ENCODE measurements at regions not wholly inside any gene's neighbourhood (a gene's known extent, or its start where the extent isn't known, plus 50 kb on each side); places are given as distances from the start of the nearest gene placed in this dataset.

DNA sequence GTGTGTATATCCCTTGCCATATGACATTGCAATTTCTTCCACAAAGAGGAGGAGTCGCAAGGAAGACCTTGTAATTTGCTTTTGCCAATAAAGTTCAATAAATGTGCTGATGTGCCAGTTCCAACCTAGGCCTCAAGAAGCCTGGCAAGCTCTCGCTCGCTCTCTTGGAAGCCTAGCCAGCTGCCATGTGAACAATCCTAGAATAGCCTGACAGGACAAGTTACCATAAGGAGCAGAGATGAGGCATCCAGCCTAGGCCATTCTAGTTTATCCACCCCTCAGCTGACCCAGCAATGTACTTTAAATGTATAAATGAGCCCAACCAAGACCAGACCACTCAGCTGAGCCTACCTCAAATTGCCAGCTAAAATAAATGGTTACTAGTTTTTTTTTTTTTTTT is 145.7 kb upstream of the QRFPR start:
- no peak for DNase-seq (ENCODE audit: low read depth in 2 of 2)

DNA sequence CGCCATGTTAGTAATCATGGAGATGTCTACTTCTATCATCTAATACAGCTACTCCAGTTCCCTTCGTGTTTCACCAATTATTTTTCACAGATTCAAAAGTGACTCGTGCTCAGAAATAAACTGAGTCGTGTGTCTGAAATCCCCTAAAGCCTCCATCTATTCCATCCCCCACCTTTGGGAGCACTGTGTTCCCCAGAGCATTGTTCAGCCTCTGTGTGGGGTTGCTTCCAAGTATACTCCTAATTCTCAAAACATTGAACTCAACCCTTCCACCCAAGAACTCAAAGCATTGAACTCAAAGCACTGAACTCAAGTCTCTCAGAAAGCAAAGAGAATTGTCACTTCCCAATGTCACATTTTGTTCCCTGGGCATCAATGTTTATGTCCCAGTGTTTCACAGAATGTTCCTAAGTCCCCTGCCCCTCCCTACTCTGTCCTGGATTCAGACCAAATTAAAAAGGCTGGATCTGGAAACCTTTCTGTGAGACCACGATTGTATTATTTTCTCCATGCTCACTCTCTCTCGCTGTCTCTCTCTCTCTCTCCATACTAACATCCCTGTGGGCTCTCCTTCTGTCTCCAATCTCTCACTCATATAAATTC is 138.5 kb upstream of the QRFPR start:
- no peak for DNase-seq (ENCODE audit: low read depth in 2 of 2)

DNA sequence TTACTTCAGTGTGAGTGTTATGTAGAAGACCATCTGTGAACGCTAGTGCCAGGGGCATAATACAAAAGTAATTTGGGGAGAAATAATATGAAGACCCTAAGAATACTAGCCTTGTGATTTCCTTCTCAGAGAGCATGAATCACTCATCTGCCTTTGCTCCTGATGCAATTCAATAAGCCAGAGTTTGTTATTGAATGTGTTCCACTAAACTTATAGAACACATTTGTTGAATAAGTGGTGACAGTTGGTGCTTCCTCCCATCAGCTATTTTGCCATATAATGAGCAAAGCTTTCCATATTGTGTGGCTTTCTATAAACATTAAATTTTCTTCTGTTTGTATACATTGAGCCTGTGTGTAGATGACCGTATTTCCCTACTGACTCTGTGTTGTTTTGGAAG is 136.4 kb upstream of the QRFPR start:
- DNase-seq (ENCODE audit: low read depth in 2 of 2): no peak

DNA sequence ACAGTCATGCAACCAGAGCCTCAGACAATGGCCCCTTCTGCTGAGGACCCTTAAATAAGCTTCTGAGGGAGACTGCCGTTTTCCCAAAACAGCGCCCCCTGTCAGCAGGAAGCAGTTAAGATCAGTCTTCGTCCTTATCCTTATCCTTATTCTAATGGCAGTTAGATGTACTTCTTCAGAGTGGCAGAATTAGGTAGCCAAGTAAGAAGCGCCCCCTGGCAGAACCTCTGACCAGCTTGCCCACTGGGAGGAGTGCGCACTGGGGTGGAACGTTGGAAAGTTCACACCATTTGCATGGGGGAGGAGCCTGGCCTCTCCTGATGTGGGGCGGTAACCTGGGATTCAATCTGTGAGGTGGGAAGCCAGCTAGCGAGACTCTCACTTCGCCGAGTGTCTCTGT is 133.6 kb upstream of the QRFPR start:
- no peak for DNase-seq (ENCODE audit: low read depth in 2 of 2)

DNA sequence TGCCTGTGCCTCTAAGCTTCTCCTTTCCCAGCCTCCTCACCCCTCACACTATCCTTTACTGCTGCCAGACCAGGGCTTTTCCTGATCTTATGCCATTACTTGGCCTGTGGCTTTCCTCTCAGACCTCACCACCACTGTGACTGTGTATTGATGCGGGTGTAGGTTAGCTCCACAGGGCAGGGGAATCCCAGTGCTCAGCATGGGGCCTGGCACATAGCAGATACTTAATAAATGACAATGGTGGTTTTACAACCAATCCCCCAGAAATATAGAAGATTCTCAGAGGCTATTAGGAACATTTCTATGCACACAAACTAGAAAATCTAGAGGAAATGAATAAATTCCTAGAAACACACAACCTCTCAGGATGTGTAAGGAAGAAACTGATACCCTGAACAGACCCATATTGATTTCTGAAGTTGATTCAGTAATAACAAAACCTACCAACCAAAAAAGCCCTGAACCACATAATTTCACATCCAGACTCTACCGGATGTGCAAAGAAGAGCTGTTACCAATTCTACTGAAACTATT is 129.6 kb upstream of the QRFPR start:
- no peak for DNase-seq (ENCODE audit: low read depth in 2 of 2)

DNA sequence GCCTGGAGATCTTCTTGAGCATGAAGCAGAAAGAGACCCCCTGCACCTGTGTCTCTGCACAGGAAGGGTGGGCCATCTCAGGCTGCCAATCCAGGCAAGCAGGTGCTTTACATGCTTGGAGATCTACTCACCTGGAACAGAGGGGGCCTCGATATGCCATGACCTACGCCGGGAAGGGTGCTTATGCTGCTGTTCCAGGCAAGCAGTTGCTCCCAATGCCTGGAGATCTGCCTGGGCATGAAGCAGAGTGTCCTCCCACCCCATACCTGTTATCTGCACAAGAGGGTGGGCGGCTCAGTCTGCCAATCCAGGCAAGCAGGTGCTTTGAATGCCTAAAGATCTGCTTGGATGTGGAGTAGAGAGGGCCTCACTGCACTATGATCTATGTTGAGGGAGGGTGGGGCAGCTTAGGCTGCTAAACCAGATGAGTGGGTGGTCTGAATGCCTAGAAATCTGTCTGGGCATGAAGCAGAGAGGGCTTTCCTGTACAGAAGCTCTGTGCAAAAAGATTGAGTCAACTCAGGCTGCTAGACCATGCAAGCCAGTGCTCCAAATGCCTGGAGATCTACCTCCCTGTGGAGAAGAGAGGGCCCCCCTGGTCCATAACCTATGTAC is 104.5 kb upstream of the QRFPR start:
- no peak for DNase-seq (ENCODE audit: low read depth in 2 of 2)

DNA sequence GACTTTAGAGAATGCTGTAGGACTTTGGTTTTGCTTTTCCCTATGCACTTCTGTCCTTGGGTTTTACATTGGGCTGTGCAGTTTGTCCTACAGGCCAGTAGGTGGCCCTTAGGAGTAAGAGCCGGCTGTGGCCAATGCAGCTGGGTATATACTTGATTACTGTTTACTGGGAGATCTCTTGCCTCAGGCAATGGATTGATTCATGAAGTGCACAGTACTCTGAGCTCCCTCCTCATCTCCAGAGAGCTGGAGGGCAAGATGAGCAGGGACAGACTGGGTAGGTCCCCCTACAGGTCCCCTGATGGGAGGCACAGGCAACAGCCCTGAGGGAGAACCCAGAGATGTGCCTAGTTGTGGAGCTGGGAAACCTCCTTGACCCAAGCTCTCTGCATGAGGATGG is 103.8 kb upstream of the QRFPR start:
- no peak for DNase-seq (ENCODE audit: low read depth in 2 of 2)

DNA sequence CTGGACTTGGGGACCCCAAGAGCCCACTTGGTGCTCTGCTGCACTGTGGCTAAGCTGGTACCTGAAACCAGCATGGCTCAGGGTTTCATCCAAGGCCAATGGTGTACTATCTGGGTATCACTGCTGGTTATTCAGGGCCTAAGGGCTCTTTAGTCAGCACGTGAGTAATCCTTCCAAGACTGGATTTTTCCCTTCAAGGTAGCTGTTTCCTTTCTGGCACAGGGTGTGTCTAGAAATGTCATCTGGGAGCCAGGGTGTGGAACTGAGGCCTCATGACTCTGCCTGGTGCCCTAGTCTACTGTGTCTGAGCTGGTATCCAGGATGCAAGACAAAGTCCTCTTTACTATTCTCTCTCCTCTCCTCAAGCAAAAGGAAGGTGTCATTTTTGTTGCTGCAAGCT is 99.0 kb upstream of the QRFPR start:
- no peak for DNase-seq (ENCODE audit: low read depth in 2 of 2)

DNA sequence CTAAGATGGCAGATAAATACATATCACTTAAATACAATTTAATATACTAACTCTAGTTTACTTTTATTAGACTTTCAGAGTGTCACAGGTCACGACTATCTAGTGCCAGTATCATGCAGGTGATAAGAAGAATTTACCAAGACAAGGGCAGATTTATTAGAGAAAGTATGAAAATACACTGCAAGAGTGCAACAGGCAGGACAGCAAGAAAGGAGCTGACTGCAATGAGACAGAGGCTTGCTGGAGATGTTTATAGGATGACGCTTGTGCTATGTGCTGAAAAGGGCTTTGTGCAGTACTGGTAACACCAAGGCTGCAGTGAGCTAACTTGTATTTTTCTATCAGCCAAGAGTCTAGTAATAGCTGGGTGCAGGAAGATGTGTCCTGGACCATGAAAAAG is 96.7 kb upstream of the QRFPR start:
- no peak for DNase-seq (ENCODE audit: low read depth in 2 of 2)

DNA sequence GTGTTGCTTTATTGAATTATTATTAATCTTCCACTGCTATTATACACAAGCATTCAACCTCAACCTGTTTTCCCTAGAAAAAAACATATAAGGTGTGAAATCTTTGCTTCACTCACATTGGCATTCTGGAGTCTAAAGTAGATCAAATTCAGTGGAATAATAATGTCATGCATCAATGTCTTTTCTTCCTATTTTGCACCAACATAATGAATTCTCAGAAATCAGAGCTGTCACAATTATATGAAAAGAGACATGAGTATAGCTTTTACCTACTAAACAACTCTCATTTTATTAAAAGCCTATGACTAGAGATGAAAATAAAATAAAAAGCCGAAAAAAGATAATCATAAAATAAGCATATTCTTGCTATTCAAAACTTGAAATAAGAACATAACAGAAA is 96.3 kb upstream of the QRFPR start:
- no peak for DNase-seq (ENCODE audit: low read depth in 2 of 2)

DNA sequence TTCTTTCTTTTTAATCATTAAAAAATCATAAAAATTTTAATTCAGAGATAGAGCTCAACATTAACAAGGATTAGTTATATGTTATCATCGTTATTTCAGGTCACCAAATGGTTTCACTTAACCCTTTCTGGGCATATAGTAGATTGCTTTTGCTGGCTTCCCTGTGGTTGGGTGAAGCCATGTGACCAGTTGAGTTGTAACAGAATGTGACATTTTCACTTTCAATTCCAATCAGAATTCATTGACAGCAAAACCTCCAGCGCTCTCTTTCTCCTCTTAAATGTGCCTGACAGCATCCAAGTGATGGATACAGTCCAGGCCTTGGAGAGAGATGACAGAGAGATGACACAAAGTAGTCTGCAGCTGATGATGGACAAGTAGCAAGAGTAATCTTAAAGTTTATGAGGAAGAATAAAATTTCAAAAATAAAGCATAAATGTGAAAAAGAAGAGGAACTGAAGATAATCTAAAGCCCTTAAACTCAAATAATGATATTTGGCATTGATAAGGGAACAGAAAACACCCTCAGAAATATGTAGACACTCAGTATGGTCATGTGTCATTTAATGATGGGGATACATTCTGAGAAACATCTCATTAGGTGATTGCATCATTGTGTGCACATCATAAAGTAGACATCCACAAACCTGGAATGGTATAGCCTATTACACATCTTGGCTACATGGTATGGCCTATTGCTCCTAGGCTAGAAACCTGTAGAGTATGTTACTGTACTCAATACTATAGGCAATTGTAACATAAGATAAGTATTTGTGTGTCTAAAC is 92.3 kb upstream of the QRFPR start:
- DNase-seq (ENCODE audit: low read depth in 2 of 2): no peak

DNA sequence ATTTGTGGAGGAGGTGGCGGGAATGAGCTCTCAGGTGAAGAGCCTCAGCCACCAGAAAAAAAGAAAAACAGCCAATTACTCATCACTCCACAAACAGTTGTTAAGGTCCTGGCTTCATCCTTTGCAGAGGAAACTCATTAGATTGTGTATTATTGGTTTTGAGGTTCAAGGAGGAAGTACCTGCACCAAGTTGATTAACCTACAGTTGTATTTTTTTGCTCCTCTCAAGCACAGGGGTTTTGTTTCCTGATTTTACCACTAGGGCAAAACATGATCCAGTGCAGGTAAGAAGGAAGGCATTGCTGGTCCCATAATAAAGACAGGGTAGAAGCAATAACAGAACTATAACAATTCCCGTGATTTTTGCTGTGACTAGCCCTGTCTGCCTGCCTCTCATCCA is 84.0 kb upstream of the QRFPR start:
- DNase-seq (ENCODE audit: low read depth in 2 of 2): no peak

DNA sequence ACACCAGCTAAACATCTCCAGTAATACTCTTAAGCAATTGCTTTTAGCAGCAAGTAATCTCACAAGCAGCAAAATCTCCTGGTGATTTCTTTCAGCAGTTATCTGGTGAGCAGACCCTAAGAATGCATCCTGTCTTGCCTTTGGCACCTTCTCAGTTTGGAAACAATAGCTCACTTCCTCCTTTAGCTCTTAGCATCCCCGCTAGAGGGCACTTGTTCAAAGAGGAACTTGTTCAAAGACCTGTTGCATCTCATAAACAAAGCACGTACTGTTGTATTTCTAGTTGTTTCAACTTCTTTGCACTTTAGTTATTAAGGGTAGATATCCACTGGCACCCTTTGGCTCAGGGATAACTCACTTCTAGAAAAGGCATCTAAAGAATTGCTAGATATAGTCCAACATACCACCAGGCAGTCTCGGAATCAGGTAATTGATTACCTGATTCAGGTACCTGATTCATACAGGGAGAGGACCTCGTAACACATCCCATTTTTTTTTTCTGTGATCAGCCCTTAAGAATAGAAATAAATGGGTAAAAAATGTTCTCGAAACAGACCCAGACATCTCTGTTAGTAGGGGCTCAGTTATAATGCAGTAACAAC is 81.9 kb upstream of the QRFPR start:
- peak in 1 of 2 donors; percentile 14 for DNase-seq (ENCODE audit: low read depth in 2 of 2)

DNA sequence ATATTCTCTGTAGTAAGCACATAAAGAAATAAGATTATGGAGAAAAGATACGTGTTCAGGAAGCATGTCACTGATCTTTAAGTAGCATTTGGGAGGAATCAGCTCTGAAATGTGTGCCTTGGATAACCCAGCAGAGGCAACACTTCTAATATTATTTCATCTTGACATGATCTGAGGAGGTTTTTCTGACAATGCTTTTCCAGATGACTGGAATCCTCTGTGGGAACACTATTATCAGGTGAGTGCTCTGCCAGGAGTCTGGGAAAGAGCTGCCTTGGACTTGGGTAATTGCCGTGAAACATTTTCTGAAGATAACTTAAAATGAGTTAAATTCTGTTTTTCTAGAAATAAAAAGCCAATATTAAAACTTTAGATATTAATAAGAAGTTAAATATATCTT is 78.2 kb upstream of the QRFPR start:
- no peak for DNase-seq (ENCODE audit: low read depth in 2 of 2)

DNA sequence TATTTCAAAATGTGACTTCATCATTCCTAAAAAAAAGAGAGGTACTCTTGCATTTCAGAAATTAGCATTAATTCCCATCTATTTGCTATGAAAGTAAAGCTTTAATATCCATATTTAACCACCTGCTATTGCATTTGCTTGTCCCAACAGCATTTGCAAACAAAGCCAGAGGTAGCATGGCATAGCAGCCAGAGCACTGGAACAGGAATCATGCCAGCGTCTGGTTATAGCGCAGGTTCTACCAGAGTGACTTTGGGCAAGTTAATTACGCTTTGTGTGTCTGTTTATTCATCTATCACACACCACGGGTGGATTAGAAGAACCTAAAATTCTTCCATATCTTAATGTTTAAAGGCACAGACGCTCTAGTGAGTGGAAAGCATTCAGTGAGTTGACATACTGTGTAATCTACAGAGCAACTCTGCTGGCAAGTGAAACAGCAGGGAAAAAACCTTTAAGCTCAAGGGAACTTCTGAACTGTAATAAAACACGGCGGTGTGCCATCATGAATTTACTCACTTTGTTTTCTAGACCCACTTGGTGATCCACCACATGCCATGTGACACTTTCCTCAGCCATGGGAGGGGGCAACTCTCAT is 76.6 kb upstream of the QRFPR start:
- DNase-seq (ENCODE audit: low read depth in 2 of 2): no peak

DNA sequence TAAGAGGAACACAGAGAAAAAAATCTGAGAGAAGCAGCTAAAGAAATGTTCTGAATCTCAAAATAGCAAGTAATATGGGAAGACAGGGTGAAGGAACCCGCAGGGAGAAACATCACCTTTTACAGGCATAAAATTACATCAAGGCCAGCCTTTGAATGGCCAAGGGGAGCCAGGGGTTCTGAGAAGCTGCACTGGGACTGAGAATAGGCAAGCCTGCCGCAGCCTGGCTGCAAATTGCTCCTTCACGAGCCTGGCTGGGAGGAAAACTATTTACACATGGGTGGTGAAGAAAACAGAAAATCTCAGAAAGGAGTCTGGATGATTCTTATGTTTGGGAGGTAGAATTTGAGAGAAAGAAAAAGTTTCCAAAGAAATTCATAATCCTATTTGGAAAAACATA is 74.5 kb upstream of the QRFPR start:
- no peak for DNase-seq (ENCODE audit: low read depth in 2 of 2)

DNA sequence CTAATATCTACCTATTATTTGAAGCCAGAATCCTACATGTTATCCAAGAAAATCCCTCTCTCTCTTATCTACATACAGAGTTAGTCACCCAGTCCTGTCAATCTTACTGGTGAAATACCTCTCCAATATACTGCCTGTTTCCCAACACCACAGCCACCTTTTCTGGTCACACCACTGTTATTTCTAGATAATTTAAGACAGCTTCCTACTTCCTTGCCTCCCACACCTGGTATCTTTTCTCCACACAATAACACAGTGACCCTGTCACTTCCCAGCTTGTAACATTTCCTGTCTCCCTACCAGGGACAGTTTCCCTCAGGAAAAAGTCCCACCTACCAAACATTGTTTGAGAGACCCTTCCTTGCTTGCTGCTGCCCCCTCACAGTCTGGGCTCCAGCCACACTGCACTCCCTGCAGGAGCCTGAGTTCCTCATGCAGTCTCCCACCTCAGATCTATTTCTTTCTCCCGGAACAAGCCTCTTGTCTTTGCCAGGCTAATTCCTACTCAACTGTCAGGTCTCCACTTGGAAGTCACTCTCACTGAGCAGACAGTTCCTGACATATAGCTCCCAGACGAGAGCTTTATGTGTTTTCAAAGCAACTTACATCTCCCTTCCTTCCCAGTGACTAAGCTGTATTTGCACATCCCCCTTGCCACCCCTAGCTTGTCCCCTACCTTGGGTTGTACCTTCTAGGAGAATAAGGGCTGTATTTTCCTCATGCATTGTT is 73.6 kb upstream of the QRFPR start:
- no peak for DNase-seq (ENCODE audit: low read depth in 2 of 2)

DNA sequence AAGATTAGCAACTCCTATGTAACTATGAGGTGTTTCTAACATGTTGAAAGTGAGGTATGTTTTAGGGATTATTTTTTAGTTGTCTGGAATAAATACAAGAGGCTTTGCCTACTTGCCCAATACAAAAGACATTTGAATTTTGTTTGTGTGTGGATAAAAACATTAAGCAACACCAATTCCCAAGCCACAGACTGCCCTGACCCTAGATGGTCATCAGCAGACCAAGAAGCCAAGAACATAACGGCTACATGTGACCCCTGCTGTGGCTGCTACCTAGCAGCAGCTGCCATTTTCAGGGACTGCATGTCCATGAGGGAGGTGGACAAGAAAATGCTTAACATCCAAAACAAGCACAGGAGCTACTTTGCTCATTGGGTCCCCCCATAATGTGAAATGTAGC is 70.5 kb upstream of the QRFPR start:
- DNase-seq (ENCODE audit: low read depth in 2 of 2): no peak

DNA sequence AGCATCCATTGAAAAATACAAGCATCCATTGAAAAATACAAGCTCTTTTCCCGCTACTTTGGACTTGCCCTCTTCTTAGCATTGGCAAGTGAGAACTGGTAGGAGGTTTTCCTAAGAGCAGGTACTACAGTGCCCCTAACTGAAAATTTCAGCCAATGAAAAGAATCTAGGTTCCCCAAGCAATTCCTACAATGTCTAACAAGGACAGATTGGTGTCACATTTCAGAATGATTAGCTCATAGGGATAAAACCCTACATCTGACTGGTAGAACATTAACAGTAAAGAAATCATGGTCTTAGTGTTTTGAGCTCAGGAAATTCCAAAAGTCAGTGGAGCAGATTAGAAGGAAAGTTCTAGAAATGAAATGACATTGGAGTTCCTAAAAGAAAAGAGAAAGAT is 68.6 kb upstream of the QRFPR start:
- DNase-seq (ENCODE audit: low read depth in 2 of 2): no peak

DNA sequence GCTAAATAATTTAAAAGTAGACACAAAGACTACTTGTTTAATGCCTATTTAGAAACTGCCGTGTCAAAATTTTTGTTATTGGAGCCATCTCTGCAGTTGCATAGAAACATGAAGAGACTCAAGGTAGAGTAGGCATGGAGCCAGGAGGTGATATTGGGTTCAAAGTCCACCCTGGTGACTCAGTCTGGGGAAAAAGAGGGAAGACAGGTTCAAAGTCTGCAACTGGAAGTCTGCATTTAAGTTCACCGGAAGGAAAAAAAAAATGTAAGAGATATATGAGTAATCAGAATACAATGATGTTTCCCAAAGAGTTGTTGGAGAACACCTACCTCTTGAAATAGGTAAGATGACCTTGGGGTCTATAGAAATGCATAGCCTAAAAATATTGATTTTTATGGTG is 67.4 kb upstream of the QRFPR start:
- no peak for DNase-seq (ENCODE audit: low read depth in 2 of 2)

DNA sequence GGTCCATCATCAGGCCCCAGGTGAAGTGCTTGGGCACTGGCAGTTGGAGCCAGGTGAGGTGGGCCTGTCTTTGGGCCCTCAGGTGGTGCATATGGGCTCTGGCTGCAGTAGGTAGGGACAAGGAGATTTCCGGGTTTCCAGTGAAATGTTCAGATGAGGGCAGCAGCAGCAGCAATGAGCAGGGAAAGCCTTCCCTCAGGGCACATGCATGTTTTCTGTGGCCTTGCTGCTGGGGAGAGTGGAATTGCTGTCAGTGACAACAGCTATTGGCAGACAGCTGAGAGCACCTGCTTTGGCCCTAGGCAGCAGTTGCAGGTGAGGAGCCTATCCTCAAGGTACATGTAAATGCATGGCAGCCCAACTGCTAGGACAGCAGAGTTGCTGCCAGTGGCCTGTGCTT is 58.9 kb upstream of the QRFPR start:
- no peak for DNase-seq (ENCODE audit: low read depth in 2 of 2)

Measured in activated CD4-positive, alpha-beta T cell treated with anti-CD3 and anti-CD28 coated beads for 24 hours (primary cell).